Gastrocnemius medialis (tissue), 4 donors: ENCODE measurements at regions not wholly inside any gene's neighbourhood (a gene's known extent, or its start where the extent isn't known, plus 50 kb on each side); places are given as distances from the start of the nearest gene placed in this dataset.
"Not testable (repeated sequence)": the region's sequence is repeated elsewhere in the genome, so short reads cannot be mapped to it uniquely, and the experiment has no call there.

ENCODE experiments used
- ATAC-seq, 2 donors: fragments of 150-250 bp; one replicate each; pipeline ENCODE4 v1.9.1; 2016
- DNase-seq, 2 donors: peaks; one replicate each; pipeline ENCODE4 v3.0.0-alpha.2; 2019
- H3K27ac ChIP-seq, 4 donors: fragments of 200-600 bp; sonication (generic); 1 replicate in 1 of 4; 2 replicates in 3 of 4; pipeline ENCODE4 v1.5.1; 2016 to 2018; ENCODE audit warnings: mild to moderate bottlenecking in 2 of 4, moderate library complexity in 1 of 4
- H3K27me3 ChIP-seq, 3 donors: fragments of 200-600 bp; sonication (generic) in 2 of 3; 1 replicate in 1 of 3; 2 replicates in 2 of 3; pipeline versions ENCODE4 v1.5.1 to v1.6.0; 2016 to 2019; ENCODE audit warnings: mild to moderate bottlenecking in 1 of 3, moderate library complexity in 1 of 3
- H3K36me3 ChIP-seq, 2 donors: fragments of 200-600 bp; sonication (generic) in 1 of 2; one replicate each; pipeline ENCODE4 v1.5.1; 2017 to 2018
- H3K4me1 ChIP-seq, 2 donors: fragments of 200-600 bp; sonication (generic) in 1 of 2; one replicate each; pipeline ENCODE4 v1.5.1; 2016 to 2017; ENCODE audit warnings: mild to moderate bottlenecking in 2 of 2
- H3K4me3 ChIP-seq, 4 donors: fragments of 200-600 bp; sonication (generic) in 3 of 4; 1 replicate in 1 of 4; 2 replicates in 3 of 4; pipeline ENCODE4 v1.5.1; 2016 to 2019; ENCODE audit warnings: mild to moderate bottlenecking in 2 of 4
- H3K9me3 ChIP-seq, 3 donors: fragments of 200-600 bp; sonication (generic) in 2 of 3; 1 replicate in 1 of 3; 2 replicates in 2 of 3; pipeline ENCODE4 v1.5.1; 2016 to 2019
- CTCF ChIP-seq, 5 experiments: fragments of 450-650 bp in 3 of 5; fragments of 200-600 bp in 2 of 5; sonication (generic) in 2 of 5; IDR thresholded peaks in 4 of 5; conservative IDR thresholded peaks in 1 of 5; 1 replicate in 4 of 5; 2 replicates in 1 of 5; pipeline ENCODE4 v1.5.1; 2016 to 2019; ENCODE audit warnings: antibody characterized with exemption in 5 of 5, mild to moderate bottlenecking in 3 of 5, moderate library complexity in 3 of 5
- POLR2A ChIP-seq, 2 donors: fragments of 450-650 bp; IDR thresholded peaks; one replicate each; pipeline ENCODE4 v1.6.1; 2017; ENCODE audit warnings: antibody characterized with exemption in 2 of 2, mild to moderate bottlenecking in 2 of 2, moderate library complexity in 2 of 2
- in situ Hi-C, 4 donors: fragments of 200-750 bp; cut with MboI; loops; one replicate each; pipeline versions ENCODE4 v1.15.0 to v1.8.0; 2017; ENCODE audit warnings: low sequenced_read_pairs in 4 of 4
- intact Hi-C: fragments of 100-400 bp; cut with DNase I; formaldehyde crosslinking; loops from one replicate; pipeline ENCODE4 v1.15.1; 2023; ENCODE audit warnings: low total_unique reads

- intact Hi-C loops: loop anchor here (10.0 kb wide), 1 partner anchor 45 kb away; no protein-coding TSS in a partner anchor
- Histone ChIP-seq H3K9me3 (no peaks in the 10 kb centered on the region), H3K4me1 (no peaks in the 10 kb centered on the region), H3K4me3 (no peak overlapping the region), H3K27me3 (no peaks in the 10 kb centered on the region), H3K36me3 (no peaks in the 10 kb centered on the region), H3K27ac (no peak overlapping the region)
- TF ChIP-seq POLR2A (IDR thresholded peaks at IDR 0.05): no peak
- TF ChIP-seq CTCF (IDR thresholded peaks at IDR 0.05 in 4 of 5, conservative IDR thresholded peaks at IDR 0.05 in 1 of 5): no peak
- ATAC-seq: no peak
- in situ Hi-C loops: no loop called here
- no peak for DNase-seq
These were observed 161.7 kb upstream of the RPS23 start for GRCh38 chr5:82439750-82440445.

GRCh38 chr5:82437565-82437964, 159.4 kb upstream of the RPS23 start:
- H3K4me3 ChIP-seq, H3K9me3 ChIP-seq, DNase-seq, H3K4me1 ChIP-seq, in situ Hi-C loops, ATAC-seq, H3K27ac ChIP-seq, H3K36me3 ChIP-seq, H3K27me3 ChIP-seq, intact Hi-C loops: not testable (repeated sequence)

GRCh38 chr5:82436291-82436690, 158.1 kb upstream of the RPS23 start:
- Histone ChIP-seq H3K27ac (no peak overlapping the region), H3K4me1 (no peaks in the 10 kb centered on the region), H3K9me3 (no peaks in the 10 kb centered on the region), H3K27me3 (no peaks in the 10 kb centered on the region), H3K4me3 (no peak overlapping the region), H3K36me3 (no peaks in the 10 kb centered on the region)
- TF ChIP-seq CTCF (IDR thresholded peaks at IDR 0.05 in 4 of 5, conservative IDR thresholded peaks at IDR 0.05 in 1 of 5): no peak
- no peak for TF ChIP-seq POLR2A (IDR thresholded peaks at IDR 0.05)
- in situ Hi-C loops (no loop called here), intact Hi-C loops (no loop called here)
- DNase-seq: no peak
- no peak for ATAC-seq

- in situ Hi-C loops, intact Hi-C loops, H3K27me3 ChIP-seq, H3K4me3 ChIP-seq, H3K27ac ChIP-seq, DNase-seq, H3K9me3 ChIP-seq, ATAC-seq, H3K4me1 ChIP-seq, H3K36me3 ChIP-seq: not testable (repeated sequence)
These were observed 156.8 kb upstream of the RPS23 start for GRCh38 chr5:82434696-82435660.

GRCh38 chr5:82426464-82427154, 148.5 kb upstream of the RPS23 start:
- intact Hi-C loops (no loop called here), in situ Hi-C loops (no loop called here)
- no peaks in the 10 kb centered on the region for H3K9me3 ChIP-seq
- no peak overlapping the region for H3K27ac ChIP-seq
- TF ChIP-seq CTCF (IDR thresholded peaks at IDR 0.05 in 4 of 5, conservative IDR thresholded peaks at IDR 0.05 in 1 of 5) (no peak), POLR2A (IDR thresholded peaks at IDR 0.05) (no peak)
- H3K4me1 ChIP-seq: no peaks in the 10 kb centered on the region
- peak in 1 of 2 donors; percentile 34 for ATAC-seq
- no peaks in the 10 kb centered on the region for H3K27me3 ChIP-seq
- no peak overlapping the region for H3K4me3 ChIP-seq
- peak in 1 of 2 donors; percentile 41 for DNase-seq
- no peaks in the 10 kb centered on the region for H3K36me3 ChIP-seq
